HepG2 (cell line): ENCODE measurements at regions not wholly inside any gene's neighbourhood (a gene's known extent, or its start where the extent isn't known, plus 50 kb on each side); places are given as distances from the start of the nearest gene placed in this dataset.

Experiments
- FOXP1 ChIP-seq, 2 experiments: fragments of 450-650 bp in 1 of 2; IDR thresholded peaks; 2 replicates each; pipeline ENCODE4 v1.6.1; 2017 to 2018; ENCODE audit warnings: antibody characterized with exemption in 1 of 2
- HIVEP1 ChIP-seq: sonication (generic); formaldehyde crosslinking; IDR thresholded peaks from 2 replicates; pipeline ENCODE4 v1.4.0; 2020; ENCODE audit warnings: mild to moderate bottlenecking, missing genetic modification reagents
- IRX3 ChIP-seq: sonication (generic); formaldehyde crosslinking; IDR thresholded peaks from 2 replicates; pipeline ENCODE4 v1.8.1; 2023; ENCODE audit warnings: mild to moderate bottlenecking, low read depth, missing genetic modification reagents, borderline replicate concordance
- POLR2AphosphoS2 ChIP-seq: IDR thresholded peaks from 2 replicates; pipeline ENCODE4 v1.6.1; 2011; ENCODE audit warnings: low read depth, low read length, improper control_type of control experiment
- RAD21 ChIP-seq: fragments of 450-650 bp; formaldehyde crosslinking; IDR thresholded peaks from 2 replicates; pipeline ENCODE4 v1.5.0; 2020; ENCODE audit warnings: mild to moderate bottlenecking

DNA sequence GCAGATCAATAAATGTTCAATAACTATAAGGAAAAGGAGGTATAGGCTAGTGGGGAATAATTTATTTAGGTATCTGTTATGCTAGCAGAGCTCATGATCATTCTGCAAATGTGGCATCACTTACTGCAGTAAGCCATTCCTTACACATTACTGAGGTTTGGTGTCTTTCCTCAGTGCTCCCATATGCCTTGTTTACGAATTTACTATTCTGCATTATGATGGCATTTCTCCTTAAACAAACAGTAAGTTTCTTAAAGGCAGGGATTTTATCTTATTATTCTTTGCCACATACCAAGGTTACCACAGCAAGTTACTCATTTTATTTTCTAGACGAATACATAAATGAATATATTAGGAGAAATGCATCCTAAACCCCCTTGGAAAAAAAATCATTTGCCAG is 88.4 kb downstream of the DSEL start:
- TF ChIP-seq HIVEP1 (CRISPR knock-in tag) (no peak), IRX3 (no peak), RAD21 (CRISPR knock-in tag) (no peak), POLR2AphosphoS2 (no peak), FOXP1 (IDR thresholded peaks at IDR 0.05) (no peak), FOXP1 (CRISPR knock-in tag; IDR thresholded peaks at IDR 0.05) (no peak)
